OCI-LY3 (cell line): ENCODE measurements at regions not wholly inside any gene's neighbourhood (a gene's known extent, or its start where the extent isn't known, plus 50 kb on each side); places are given as distances from the start of the nearest gene placed in this dataset.

Experiments used
- EZH2phosphoT487 ChIP-seq: fragments of 200-600 bp; shearing (Covaris generic); IDR thresholded peaks from 2 replicates; pipeline ENCODE4 v1.6.1; 2018; ENCODE audit warnings: antibody characterized with exemption, mixed run types, low read depth
- TF ChIP-seq, protein P1 (sequence below): fragments of 200-600, 300-600 bp; sonication (generic); IDR thresholded peaks from 2 replicates; pipeline ENCODE4 v1.5.1; 2014; ENCODE audit warnings: antibody characterized with exemption, low read length, low read depth

DNA sequence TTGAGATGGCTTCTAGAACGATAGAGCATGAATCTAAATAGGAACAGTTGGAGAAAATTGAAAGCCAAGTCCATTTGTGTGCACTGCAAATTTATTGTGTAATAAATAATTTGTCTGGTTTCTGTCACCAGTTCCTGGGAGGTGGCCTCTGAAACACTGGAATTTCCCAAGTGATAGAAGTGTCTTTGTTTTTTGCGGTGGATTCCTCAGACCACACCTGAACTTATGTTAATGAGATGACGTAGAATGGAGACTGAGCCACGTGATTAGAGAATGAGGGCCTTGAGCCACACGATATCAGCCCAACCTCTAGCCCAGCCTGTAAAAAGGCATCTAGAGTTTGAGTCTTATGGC, 105.1 kb downstream of the MSX2 start:
- TF ChIP-seq, protein P1, sequence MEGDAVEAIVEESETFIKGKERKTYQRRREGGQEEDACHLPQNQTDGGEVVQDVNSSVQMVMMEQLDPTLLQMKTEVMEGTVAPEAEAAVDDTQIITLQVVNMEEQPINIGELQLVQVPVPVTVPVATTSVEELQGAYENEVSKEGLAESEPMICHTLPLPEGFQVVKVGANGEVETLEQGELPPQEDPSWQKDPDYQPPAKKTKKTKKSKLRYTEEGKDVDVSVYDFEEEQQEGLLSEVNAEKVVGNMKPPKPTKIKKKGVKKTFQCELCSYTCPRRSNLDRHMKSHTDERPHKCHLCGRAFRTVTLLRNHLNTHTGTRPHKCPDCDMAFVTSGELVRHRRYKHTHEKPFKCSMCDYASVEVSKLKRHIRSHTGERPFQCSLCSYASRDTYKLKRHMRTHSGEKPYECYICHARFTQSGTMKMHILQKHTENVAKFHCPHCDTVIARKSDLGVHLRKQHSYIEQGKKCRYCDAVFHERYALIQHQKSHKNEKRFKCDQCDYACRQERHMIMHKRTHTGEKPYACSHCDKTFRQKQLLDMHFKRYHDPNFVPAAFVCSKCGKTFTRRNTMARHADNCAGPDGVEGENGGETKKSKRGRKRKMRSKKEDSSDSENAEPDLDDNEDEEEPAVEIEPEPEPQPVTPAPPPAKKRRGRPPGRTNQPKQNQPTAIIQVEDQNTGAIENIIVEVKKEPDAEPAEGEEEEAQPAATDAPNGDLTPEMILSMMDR = no peak
- TF ChIP-seq EZH2phosphoT487 = no peak
